HuH-7.5 (cell line): ENCODE measurements at regions not wholly inside any gene's neighbourhood (a gene's known extent, or its start where the extent isn't known, plus 50 kb on each side); places are given as distances from the start of the nearest gene placed in this dataset.

Source experiments
- DNase-seq: peaks from one replicate; pipeline ENCODE4 v3.0.0; 2011; ENCODE audit warnings: low spot score

GRCh38 chr3:159625594-159625993, 363.0 kb upstream of the IL12A start:
- DNase-seq = no peak

GRCh38 chr3:159626598-159626997, 362.0 kb upstream of the IL12A start:
- no peak for DNase-seq

DNA sequence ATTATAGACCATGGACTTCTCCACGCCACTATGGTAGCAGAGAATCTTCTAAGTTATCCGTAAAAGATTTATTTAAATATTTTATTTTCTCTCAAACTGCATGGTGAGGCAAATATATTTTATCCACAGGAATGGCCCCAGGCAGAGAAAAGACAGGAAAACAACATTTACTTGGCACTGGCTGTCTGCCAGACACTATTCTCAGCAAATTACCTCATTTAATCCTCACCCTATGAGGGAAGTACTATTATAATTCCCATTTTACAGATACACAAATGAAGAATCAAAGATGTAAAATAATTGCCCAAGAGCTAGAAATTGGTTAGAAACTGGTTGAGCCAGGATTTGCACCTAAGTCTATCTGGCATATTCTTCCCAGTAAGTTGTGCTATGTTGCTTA, 361.4 kb upstream of the IL12A start:
- DNase-seq = no peak

GRCh38 chr3:159627634-159628033, 361.0 kb upstream of the IL12A start:
- no peak for DNase-seq

GRCh38 chr3:159629329-159630084, 359.1 kb upstream of the IL12A start:
- no peak for DNase-seq

- no peak for DNase-seq
Measured at GRCh38 chr3:159631226-159631625, 357.4 kb upstream of the IL12A start.

GRCh38 chr3:159632128-159632527, 356.5 kb upstream of the IL12A start:
- DNase-seq = no peak

- DNase-seq = no peak
Measured at GRCh38 chr3:159632851-159633250, 355.8 kb upstream of the IL12A start.

- DNase-seq = no peak
Measured at GRCh38 chr3:159634483-159634882, 354.2 kb upstream of the IL12A start.

DNA sequence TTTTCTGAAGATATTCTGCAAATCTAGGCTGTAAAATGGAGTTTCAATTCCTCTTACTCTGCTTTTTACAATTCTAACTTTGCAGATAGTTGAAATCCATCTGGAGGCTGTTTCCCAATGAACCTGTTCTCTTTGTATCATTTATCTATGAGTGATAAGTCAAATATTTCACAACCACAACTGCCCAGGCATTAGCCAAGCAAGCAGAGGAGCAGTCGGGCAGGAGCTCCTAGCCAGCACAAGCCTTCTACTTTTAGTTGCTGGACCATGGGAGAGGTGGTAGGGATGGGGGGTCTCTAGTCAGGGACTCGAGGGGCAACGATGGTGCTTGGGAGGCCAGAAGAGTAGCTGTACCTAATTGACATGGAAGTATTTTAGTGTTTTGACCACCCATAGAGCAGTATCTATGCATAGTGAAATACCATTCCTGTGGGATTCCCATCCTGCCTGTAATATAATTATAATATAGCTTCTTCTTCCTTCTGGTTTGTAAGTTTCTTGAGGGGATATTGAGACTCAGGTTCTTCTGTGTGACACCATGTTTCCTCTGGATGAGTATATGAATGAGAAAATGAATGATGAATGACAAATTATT, 353.5 kb upstream of the IL12A start:
- DNase-seq = no peak

DNA sequence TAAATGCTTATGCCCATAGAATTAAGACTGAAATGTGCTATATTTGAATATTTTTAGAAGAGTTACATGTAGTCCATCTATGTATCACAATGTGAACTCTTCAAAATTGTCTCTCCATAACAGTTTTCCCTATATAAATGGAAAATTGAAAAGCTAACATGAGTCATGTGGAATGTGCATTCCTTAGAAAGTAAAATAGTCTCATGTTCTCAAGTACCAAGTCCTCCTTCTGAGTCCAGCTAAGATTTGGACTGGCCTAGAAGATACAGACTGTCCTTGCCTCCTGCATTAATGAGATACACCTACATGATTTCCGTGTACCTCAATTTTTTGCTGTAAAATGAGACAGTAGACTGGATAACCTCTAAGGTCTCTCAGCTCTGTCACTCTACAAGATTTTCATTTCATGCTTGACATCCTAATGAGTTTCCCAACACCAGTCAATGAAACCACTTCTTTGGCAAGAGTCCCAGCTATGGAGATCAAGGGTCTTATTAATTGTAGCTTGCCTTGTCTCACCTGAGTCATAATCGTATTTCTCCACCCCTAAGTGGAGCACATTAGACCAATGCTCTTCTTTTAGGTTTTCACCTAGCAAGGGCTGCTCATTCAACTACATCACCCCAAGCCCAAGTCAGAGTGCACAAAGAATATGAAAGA, 350.6 kb upstream of the IL12A start:
- no peak for DNase-seq

DNA sequence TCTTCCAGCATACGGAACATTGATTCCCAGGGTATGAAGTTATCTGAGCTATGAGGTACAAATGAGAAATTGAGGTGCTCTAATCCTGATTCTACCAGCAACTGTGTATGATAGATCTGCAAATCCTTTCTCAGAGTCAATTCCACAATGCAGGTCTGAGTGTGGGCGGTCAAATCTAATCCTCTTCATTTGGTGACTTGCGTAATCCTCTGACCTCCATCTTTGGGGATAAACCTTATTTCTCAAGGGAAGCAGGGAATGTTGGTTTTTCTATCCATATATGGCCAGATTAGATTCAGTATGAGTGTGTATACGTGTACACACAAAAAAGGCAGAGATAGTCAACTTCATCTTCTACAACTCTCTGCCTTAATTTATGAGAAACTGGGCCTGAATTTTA, 348.4 kb upstream of the IL12A start:
- no peak for DNase-seq

- DNase-seq = no peak
Measured at GRCh38 chr3:159643406-159643805, 345.2 kb upstream of the IL12A start.

DNA sequence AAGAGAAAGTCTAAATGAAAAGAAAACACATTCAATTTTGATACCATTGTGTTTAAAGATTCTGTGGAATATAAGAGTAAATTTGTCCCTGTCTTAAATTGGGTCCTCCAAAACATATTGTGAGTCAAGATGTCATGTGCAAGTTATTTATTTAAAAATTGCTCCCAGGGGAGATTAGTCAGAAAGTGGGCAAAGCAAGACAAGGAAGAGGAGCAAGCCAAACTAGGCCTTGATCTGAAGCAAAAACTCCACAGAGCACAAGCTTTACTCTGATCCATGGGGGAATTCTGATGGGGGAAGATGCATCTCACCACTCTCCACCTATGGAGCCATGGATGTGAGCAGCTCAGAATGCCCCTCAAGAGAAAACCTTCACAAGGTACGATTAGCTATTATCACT, 342.8 kb upstream of the IL12A start:
- DNase-seq = no peak

DNA sequence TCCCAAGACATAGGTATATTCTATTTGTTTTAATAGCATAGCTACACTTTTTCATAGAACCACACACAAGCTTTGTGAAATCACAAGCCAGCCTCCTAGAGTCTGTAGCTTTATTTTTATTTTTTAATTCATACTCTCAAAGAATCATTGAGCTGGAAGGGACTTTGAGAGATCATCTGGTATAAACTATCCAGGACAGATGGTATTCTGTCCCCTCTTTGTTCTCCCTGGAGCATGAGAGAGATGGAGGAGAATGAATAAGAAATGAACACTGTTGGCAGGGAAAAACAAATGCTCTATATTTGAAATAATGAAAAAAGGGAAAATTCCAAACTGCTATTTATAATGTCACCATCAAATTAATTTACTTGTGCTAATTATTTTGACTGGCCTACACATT, 338.7 kb upstream of the IL12A start:
- no peak for DNase-seq

- no peak for DNase-seq
Measured at GRCh38 chr3:159650726-159651125, 337.9 kb upstream of the IL12A start.

- DNase-seq = no peak
Measured at GRCh38 chr3:159652452-159652851, 336.2 kb upstream of the IL12A start.

GRCh38 chr3:159654183-159655134, 334.2 kb upstream of the IL12A start:
- DNase-seq = no peak

- no peak for DNase-seq
Measured at GRCh38 chr3:159655202-159655601, 333.4 kb upstream of the IL12A start.

GRCh38 chr3:159657176-159657575, 331.5 kb upstream of the IL12A start:
- DNase-seq = no peak

- DNase-seq = no peak
Measured at GRCh38 chr3:159657629-159658028, 331.0 kb upstream of the IL12A start.

DNA sequence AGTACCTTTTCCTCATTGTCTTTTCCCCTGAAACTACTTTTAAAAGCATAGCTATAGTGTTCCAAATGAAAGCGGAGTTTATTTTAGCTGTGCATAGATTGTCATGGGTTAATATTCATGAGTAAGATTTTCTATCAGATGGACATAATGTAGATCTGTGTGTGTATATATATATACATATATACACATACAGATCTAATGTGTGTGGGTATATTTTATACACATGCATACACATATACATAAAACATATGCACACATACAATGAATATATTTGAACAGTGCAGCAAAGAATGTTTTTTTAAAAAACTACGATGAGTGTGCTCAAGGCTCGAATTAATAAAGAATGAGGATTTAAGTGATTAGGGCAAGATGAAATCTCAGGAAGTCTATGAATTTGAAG, 328.3 kb upstream of the IL12A start:
- no peak for DNase-seq
